ENCODE measurements at regions not wholly inside any gene's neighbourhood (a gene's known extent, or its start where the extent isn't known, plus 50 kb on each side); places are given as distances from the start of the nearest gene placed in this dataset.

DNA sequence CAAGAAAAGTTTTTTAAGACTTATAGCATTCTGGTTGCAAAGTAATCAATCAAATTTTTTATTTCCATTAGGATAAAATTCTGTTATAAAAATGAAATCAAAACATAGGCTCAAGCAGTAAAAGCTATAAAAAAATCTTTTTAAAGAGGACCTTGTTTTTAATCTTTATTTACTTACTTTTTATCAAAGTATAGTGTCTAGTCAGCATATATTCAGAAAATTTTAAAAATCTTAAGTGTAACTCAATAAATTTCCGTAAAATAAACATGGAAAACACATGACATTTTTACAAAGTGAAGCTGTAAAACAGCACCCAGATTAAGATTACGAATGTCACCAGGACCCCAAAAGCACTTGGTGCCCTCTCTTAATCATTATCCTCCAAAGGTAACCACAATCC lies 302.4 kb downstream of the TMEM161B start:
- no peak for TF ChIP-seq EZH2 (IDR thresholded peaks at IDR 0.05; ENCODE audit: borderline replicate concordance, low read length)
- TF ChIP-seq, protein P1, sequence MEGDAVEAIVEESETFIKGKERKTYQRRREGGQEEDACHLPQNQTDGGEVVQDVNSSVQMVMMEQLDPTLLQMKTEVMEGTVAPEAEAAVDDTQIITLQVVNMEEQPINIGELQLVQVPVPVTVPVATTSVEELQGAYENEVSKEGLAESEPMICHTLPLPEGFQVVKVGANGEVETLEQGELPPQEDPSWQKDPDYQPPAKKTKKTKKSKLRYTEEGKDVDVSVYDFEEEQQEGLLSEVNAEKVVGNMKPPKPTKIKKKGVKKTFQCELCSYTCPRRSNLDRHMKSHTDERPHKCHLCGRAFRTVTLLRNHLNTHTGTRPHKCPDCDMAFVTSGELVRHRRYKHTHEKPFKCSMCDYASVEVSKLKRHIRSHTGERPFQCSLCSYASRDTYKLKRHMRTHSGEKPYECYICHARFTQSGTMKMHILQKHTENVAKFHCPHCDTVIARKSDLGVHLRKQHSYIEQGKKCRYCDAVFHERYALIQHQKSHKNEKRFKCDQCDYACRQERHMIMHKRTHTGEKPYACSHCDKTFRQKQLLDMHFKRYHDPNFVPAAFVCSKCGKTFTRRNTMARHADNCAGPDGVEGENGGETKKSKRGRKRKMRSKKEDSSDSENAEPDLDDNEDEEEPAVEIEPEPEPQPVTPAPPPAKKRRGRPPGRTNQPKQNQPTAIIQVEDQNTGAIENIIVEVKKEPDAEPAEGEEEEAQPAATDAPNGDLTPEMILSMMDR (conservative IDR thresholded peaks at IDR 0.05 in 1 of 2, IDR thresholded peaks at IDR 0.05 in 1 of 2; ENCODE audit: extremely low read depth in 1 of 2, insufficient read depth in 1 of 2, low read depth in 1 of 2, low read length in 2 of 2), result no peak
